ENCODE measurements at regions not wholly inside any gene's neighbourhood (a gene's known extent, or its start where the extent isn't known, plus 50 kb on each side); places are given as distances from the start of the nearest gene placed in this dataset.
"Not testable (repeated sequence)": the region's sequence is repeated elsewhere in the genome, so short reads cannot be mapped to it uniquely, and the experiment has no call there.

DNA sequence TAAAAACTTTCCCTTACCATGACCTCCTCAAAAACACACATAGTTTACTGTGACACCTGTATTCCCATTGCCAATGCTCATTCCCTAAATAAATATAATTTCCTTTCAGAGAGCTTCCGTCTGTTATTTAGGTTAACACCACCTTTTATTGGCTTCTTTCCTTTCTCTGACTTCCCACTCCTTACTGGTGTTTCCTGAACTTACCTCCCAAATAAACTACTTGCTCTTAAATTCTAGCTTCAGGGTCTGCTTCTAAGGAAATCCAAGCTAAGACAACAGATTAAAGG lies 67.4 kb upstream of the ZNF746 start:
- no peak for DNase-seq (ENCODE audit: low read depth, low spot score)

DNA sequence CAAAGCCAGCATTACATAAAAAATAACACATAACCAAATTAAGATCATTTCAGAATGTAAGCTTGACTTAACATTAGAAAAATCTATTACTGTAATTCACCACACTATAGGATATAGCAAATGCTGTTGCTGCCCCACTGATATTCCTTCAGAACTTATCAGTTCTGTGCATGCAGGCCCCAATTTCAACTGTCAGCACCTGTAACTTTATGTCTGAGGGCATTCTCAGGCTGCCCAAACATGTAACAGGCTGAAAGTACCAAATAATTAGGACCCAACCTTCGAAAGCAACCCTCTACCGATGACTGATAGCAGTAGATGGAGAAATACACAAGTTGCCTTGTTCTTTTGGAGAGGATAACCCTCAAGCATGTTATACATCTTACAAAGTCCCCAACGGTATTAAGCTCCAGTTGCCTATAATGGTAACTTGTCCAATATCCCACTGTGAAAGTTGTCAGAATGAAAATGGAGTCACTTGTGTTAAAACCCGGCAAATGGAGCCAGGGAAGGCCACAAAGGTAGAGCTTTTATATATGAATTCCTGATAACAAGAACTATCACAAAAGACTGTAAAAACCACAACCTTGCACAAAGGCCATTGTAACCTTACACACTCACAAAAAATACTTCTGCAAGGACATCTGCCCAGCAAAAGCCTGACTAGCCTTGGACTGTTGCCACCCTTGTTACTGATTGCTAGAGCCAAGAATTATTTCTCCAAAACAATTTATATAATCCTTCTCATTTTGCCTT lies 66.9 kb upstream of the ZNF746 start:
- DNase-seq (ENCODE audit: low read depth, low spot score), result no peak

DNA sequence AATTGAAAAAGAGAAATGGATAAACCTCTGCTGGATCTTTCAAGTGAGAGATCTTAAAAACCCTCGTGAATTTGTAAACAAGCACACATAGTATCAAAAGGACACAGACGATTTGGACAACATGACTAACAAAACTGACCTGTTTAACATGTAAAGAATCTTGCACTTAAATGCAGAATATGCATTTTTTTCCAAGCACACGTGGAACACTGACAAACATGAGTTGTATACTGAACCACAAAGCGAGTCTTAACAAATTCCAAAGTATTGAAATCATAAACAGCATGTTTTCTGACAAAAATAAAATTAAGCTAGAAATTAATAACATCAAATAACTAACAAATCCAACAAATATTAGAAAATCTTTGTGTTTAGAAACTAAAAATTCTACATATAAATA lies 65.0 kb upstream of the ZNF746 start:
- no peak for DNase-seq (ENCODE audit: low read depth, low spot score)

DNA sequence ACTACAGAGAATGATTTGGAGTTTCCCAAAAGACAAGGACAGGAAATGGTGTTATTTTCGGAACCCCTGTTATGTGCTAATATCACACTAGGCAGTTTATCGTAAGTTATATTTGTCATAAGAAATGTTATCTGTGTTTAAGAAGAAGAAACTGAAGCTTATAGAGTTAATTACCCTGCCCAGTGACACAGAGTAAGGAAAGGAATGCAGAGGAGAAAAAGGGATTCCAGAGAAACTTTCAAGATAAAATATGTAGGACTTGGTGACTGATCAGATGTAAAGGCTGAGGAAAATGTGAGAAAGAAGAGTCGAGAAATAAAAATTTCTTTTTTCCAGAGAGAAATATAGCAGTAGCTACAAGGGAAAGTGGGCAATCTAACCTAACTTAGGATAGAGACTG lies 63.5 kb upstream of the ZNF746 start:
- DNase-seq (ENCODE audit: low read depth, low spot score), result no peak

DNA sequence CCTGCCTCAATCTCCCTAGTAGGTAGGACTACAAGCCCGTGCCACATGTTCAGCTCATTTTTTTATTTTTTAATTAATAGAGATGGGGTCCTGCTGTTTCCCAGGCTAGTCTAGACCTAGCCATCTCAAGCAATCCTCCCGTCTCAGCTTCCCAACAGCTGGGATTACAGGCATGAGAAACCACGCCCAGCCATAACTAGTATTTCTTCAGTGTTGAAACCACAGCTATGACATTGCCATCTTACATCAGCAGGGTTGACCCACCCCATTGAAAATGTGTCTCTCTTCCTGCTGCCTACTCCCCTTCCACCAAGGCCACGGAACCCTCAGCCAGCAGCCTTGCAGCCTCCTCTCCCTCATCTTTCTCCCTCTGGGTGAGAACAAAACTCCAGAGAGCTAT lies 62.1 kb upstream of the ZNF746 start:
- DNase-seq (ENCODE audit: low read depth, low spot score), result no peak

DNA sequence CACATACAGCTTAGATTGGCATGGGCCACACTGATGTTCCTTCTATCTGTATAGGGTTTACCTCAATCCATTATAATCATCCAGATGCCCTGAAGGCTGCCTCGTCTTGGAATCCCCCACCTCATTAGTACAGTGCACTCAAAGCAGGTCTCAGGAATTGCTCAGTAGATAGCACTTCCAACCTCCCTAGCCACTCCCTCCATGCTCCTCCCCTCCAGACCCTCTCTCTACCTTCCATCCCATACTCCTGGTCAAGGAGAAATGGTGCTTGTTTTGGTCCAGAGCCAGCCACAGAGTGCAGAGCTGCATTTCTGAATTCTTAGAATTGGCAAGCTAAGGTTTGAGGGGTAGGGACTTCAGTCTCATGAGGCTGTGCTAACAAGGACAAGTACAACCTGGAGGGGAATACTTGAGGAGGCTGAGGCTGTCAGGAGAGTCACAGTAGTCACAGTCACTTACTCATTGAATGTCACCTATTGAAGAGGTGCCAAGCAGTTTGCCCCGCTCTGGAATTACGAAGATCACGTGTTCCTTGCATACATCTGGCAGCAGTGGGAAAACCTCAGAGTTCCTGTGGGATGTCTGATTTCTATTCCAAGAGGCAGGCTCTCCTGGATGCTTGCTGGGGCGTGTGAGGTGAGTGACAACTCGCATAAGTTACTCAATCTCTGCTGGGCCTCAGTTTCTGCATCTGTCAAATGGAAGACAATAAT lies 60.7 kb upstream of the ZNF746 start:
- DNase-seq (ENCODE audit: low read depth, low spot score), result no peak

DNA sequence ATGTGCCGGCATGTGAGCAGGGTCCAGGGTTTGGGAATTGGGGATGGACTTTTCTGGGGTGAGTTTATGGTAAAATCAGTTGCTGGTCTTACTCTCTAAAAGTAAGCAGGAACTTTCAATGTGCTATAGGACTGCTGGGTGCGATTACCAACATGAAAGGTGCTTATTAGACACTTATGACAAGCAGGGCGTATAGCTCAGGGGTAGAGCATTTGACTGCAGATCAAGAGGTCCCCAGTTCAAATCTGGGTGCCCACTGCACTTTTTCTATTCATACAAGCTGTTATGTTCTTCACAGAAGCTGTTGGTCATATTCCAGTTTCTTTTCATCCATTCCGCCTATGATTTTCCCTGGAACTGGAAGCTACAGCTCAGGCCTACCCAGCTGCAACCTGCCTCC lies 58.9 kb upstream of the ZNF746 start:
- not testable (repeated sequence) for DNase-seq (ENCODE audit: low read depth, low spot score)

DNA sequence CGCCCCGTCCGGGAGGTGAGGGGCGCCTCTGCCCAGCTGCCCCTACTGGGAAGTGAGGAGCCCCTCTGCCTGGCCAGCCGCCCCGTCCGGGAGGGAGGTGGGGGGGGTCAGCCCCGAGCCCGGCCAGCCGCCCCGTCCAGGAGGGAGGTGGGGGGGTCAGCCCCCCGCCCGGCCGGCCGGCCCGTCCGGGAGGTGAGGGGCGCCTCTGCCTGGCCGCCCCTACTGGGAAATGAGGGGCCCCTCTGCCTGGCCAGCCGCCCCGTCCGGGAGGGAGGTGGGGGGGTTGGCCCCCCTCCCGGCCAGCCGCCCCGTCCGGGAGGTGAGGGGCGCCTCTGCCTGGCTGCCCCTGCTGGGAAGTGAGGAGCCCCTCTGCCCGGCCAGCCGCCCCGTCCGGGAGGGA lies 57.2 kb upstream of the ZNF746 start:
- not testable (repeated sequence) for DNase-seq (ENCODE audit: low read depth, low spot score)

DNA sequence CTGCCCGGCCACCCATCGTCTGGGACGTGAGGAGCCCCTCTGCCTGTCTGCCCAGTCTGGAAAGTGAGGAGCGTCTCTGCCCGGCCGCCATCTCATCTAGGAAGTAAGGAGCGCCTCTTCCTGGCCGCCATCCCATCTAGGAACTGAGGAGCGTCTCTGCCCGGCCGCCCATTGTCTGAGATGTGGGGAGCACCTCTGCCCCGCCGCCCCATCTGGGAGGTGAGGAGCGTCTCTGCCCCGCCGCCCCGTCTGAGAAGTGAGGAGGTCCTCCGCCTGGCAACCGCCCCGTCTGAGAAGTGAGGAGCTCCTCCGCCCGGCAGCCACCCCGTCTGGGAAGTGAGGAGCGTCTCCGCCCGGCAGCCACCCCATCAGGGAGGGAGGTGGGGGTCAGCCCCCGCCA lies 56.4 kb upstream of the ZNF746 start:
- not testable (repeated sequence) for DNase-seq (ENCODE audit: low read depth, low spot score)

DNA sequence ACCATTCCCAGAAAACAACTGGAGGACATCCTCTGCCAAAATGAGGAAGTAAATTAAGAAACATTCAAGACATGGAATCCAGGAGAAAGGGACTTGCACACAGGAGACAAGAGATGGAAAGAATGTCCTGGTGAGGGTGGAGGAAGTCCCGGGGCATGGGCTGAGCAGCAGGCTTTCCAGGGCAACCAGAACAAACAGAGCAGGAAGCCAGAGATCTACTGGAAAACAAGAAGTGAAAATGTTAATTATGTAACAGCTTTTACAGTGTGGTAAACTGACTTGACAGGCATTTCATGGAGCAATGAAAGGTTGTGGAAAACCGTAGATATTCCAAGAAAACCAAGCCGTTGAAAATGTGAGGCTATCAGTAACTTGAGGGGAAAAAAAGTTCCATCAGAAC lies 55.2 kb upstream of the ZNF746 start:
- no peak for DNase-seq (ENCODE audit: low read depth, low spot score)

All from iPS DF 19.7 (cell line).